Stomach (tissue), 8 donors: ENCODE measurements at regions not wholly inside any gene's neighbourhood (a gene's known extent, or its start where the extent isn't known, plus 50 kb on each side); places are given as distances from the start of the nearest gene placed in this dataset.
"Not testable (repeated sequence)": the region's sequence is repeated elsewhere in the genome, so short reads cannot be mapped to it uniquely, and the experiment has no call there.

Source experiments
- DNase-seq, 2 donors: peaks; one replicate each; pipeline versions ENCODE4 v3.0.0 to v3.0.0-alpha.2; 2013 to 2019
- H3K27ac ChIP-seq, 5 donors: fragments of 200-600 bp in 4 of 5; sonication (generic) in 4 of 5; one replicate each; pipeline ENCODE4 v1.5.1; 2013 to 2019; ENCODE audit warnings: mild to moderate bottlenecking in 1 of 5, moderate library complexity in 1 of 5
- H3K27me3 ChIP-seq, 3 donors: fragments of 200-600 bp; sonication (generic); one replicate each; pipeline ENCODE4 v1.5.1; 2017 to 2019; ENCODE audit warnings: mixed run types in 1 of 3
- H3K36me3 ChIP-seq, 4 donors: fragments of 200-600 bp; sonication (generic); 1 replicate in 3 of 4; 2 replicates in 1 of 4; pipeline ENCODE4 v1.5.1; 2016 to 2019
- H3K4me1 ChIP-seq, 4 donors: fragments of 200-600 bp; sonication (generic); one replicate each; pipeline ENCODE4 v1.5.1; 2016 to 2019
- H3K4me3 ChIP-seq, 4 donors: fragments of 200-600 bp; sonication (generic) in 3 of 4; one replicate each; pipeline ENCODE4 v1.5.1; 2016 to 2019; ENCODE audit warnings: mild to moderate bottlenecking in 1 of 4
- H3K9me3 ChIP-seq, 4 donors: fragments of 200-600 bp; sonication (generic); one replicate each; pipeline ENCODE4 v1.5.1; 2016 to 2019
- EP300 ChIP-seq: sonication (generic); formaldehyde crosslinking; IDR thresholded peaks from one replicate; pipeline ENCODE4 v1.6.1; 2017; ENCODE audit warnings: antibody characterized with exemption
- POLR2A ChIP-seq, 4 donors: fragments of 450-650 bp; IDR thresholded peaks; one replicate each; pipeline ENCODE4 v1.6.1; 2016; ENCODE audit warnings: antibody characterized with exemption in 4 of 4, control low read depth in 2 of 4, mild to moderate bottlenecking in 1 of 4, moderate library complexity in 1 of 4
- POLR2AphosphoS5 ChIP-seq, 3 donors: sonication (generic); formaldehyde crosslinking; IDR thresholded peaks; one replicate each; pipeline ENCODE4 v1.6.1; 2016; ENCODE audit warnings: antibody characterized with exemption in 3 of 3
- WGBS, 5 donors: extraction: QIAGEN DNeasy Blood & Tissue Kit in 3 of 5; methylation state at CpG; one replicate each; pipeline versions ENCODE4 v1.1.5 to v1.1.7; 2013 to 2018; 5-methylcytosine and 5-hydroxymethylcytosine counted together
- intact Hi-C: fragments of 100-400 bp; cut with DNase I; formaldehyde crosslinking; loops from one replicate; pipeline ENCODE4 v1.15.1; 2023; ENCODE audit warnings: low total_unique reads
- TF ChIP-seq, protein P1 (sequence below), 7 experiments: fragments of 450-650 bp in 4 of 7; fragments of 200-600 bp in 3 of 7; sonication (generic) in 3 of 7; IDR thresholded peaks; one replicate each; pipeline ENCODE4 v1.5.1; 2016 to 2019; ENCODE audit warnings: antibody characterized with exemption in 7 of 7, control low read depth in 2 of 7, mild to moderate bottlenecking in 1 of 7
- donor health status: healthy with polysubstance abuse.
- donor health status: Bipolar disorder and iron deficiency.
- donor health status: healthy.

DNA sequence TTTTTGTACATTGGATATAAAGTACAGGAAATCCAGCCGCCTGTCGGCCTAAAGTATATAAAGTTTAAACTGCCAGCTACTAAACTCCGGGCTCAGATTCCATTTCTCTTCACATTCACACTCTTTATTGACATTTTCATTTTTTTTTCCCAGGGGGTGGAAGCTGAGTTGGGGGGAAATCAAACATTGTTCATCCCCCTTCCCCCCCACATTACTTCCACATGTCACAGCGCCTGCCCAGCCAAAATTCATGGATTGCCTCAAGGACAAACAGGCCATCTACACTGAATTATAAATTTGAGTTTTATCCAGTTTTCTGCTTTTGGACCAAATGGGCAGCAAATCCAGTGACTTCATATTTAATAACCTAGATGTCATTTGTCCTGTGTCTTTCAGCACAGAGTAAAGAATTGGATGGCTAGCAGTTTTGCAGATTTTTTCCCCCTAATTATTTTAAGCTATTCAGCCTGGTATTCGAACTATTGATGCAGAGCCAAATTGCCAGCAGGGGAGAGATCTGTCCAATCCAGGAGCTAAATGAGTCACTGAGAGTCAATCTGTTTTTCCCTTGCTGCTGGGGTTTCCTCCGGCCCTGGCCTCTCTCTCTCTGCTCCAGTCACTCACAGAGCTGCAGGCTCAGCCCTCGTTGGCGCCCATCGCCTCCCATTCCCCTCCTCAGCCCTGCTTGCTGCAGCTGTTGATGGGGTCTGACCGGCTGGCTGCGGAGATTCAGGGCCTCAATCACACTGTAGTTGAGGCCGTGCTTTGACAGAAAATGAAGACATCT is 98.0 kb downstream of the LMO4 start:
- no peak overlapping the region for H3K27ac ChIP-seq
- 73 to 89% (median 84%) methylated on average over 12 of the region's 12 CpGs for WGBS, 5 donors
- H3K27me3 ChIP-seq = no peaks in the 10 kb centered on the region
- no peaks in the 10 kb centered on the region for H3K9me3 ChIP-seq
- TF ChIP-seq POLR2A (IDR thresholded peaks at IDR 0.05) (no peak), POLR2AphosphoS5 (IDR thresholded peaks at IDR 0.05) (no peak), EP300 (no peak)
- TF ChIP-seq, protein P1, sequence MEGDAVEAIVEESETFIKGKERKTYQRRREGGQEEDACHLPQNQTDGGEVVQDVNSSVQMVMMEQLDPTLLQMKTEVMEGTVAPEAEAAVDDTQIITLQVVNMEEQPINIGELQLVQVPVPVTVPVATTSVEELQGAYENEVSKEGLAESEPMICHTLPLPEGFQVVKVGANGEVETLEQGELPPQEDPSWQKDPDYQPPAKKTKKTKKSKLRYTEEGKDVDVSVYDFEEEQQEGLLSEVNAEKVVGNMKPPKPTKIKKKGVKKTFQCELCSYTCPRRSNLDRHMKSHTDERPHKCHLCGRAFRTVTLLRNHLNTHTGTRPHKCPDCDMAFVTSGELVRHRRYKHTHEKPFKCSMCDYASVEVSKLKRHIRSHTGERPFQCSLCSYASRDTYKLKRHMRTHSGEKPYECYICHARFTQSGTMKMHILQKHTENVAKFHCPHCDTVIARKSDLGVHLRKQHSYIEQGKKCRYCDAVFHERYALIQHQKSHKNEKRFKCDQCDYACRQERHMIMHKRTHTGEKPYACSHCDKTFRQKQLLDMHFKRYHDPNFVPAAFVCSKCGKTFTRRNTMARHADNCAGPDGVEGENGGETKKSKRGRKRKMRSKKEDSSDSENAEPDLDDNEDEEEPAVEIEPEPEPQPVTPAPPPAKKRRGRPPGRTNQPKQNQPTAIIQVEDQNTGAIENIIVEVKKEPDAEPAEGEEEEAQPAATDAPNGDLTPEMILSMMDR (IDR thresholded peaks at IDR 0.05) = no peak
- no peak overlapping the region for H3K4me3 ChIP-seq
- intact Hi-C loops = no loop called here
- no peaks in the 10 kb centered on the region for H3K4me1 ChIP-seq
- peak in 1 of 2 donors; percentile 41 for DNase-seq
- no peaks in the 10 kb centered on the region for H3K36me3 ChIP-seq

- H3K36me3 ChIP-seq = no peaks in the 10 kb centered on the region
- no peak overlapping the region for H3K27ac ChIP-seq
- H3K4me3 ChIP-seq = no peak overlapping the region
- WGBS, 5 donors = 86 to 92% (median 90%) methylated on average over 3 of the region's 3 CpGs
- intact Hi-C loops = no loop called here
- TF ChIP-seq, protein P1 (IDR thresholded peaks at IDR 0.05) = no peak
- TF ChIP-seq POLR2AphosphoS5 (IDR thresholded peaks at IDR 0.05) (no peak), EP300 (no peak), POLR2A (IDR thresholded peaks at IDR 0.05) (no peak)
- no peaks in the 10 kb centered on the region for H3K27me3 ChIP-seq
- DNase-seq = no peak
- H3K9me3 ChIP-seq = no peaks in the 10 kb centered on the region
- H3K4me1 ChIP-seq = no peaks in the 10 kb centered on the region
Measured at GRCh38 chr1:87428367-87428766, 99.7 kb downstream of the LMO4 start.

DNA sequence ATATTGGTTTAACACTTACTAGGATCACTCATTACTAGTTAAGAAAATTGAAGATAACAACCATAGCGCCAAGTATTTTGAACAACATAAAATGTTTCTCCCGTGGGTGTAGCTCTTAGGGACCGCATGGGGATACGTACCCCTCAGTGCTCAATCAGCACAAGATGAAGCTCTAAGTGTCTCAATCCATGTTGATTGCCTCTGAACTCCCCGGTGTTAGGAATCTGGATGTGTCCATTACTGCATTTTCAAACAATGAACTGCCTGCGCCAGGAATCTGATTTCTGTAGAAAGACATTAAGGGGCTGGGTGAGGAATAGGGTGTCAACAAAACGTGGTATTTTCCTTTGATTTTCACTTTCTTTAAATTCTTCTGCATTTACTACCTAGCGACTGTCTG is 100.2 kb downstream of the LMO4 start:
- Histone ChIP-seq H3K36me3 (no peaks in the 10 kb centered on the region), H3K4me3 (no peak overlapping the region), H3K9me3 (no peaks in the 10 kb centered on the region), H3K4me1 (no peaks in the 10 kb centered on the region), H3K27me3 (no peaks in the 10 kb centered on the region), H3K27ac (no peak overlapping the region)
- 86 to 93% (median 87%) methylated on average over 8 of the region's 8 CpGs for WGBS, 5 donors
- TF ChIP-seq POLR2A (IDR thresholded peaks at IDR 0.05) = no peak
- TF ChIP-seq, protein P1 (IDR thresholded peaks at IDR 0.05) = no peak
- TF ChIP-seq EP300 = no peak
- TF ChIP-seq POLR2AphosphoS5 (IDR thresholded peaks at IDR 0.05) = no peak
- DNase-seq = no peak
- intact Hi-C loops = no loop called here

DNA sequence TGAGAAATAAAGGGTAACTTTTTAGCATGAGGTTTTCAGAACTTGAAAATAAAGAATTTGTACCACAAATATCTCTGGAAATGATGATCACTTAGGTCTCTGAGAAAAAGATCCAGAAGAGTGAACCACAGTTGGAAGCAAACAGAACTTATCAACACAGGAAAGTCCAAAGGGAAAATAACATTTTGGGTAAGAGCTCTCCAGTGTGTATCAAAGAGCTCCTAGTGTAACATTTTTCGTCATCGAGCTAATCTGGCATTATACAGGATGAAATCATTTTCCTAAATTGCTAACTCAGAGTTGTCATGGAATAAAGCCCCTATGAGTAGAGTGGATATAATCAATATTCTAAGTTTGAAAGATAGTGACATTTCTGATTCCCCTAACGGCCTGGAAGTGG is 104.0 kb downstream of the LMO4 start:
- 51 to 71% (median 68%) methylated on average over 3 of the region's 3 CpGs for WGBS, 5 donors
- no peak overlapping the region for H3K4me3 ChIP-seq
- intact Hi-C loops = no loop called here
- peaks cover 0 to 11% (median 6%) of the 10 kb centered on the region in 4 donors for H3K4me1 ChIP-seq
- DNase-seq = no peak
- TF ChIP-seq EP300 (no peak), POLR2A (IDR thresholded peaks at IDR 0.05) (no peak), POLR2AphosphoS5 (IDR thresholded peaks at IDR 0.05) (no peak)
- TF ChIP-seq, protein P1 (IDR thresholded peaks at IDR 0.05) = no peak
- H3K36me3 ChIP-seq = no peaks in the 10 kb centered on the region
- H3K9me3 ChIP-seq = no peaks in the 10 kb centered on the region
- no peaks in the 10 kb centered on the region for H3K27me3 ChIP-seq
- H3K27ac ChIP-seq = no peak overlapping the region

- H3K27me3 ChIP-seq, H3K4me3 ChIP-seq, H3K9me3 ChIP-seq, H3K27ac ChIP-seq, H3K36me3 ChIP-seq, intact Hi-C loops, DNase-seq: not testable (repeated sequence)
- 58 to 77% (median 70%) methylated on average over 2 of the region's 2 CpGs for WGBS, 5 donors
- peaks cover 0 to 11% (median 6%) of the 10 kb centered on the region in 4 donors for H3K4me1 ChIP-seq
Measured at GRCh38 chr1:87433101-87433500, 104.4 kb downstream of the LMO4 start.
